Glomerular visceral epithelial cell (primary cell): ENCODE measurements at regions not wholly inside any gene's neighbourhood (a gene's known extent, or its start where the extent isn't known, plus 50 kb on each side); places are given as distances from the start of the nearest gene placed in this dataset.

Experiments used
- DNase-seq: peaks from one replicate; pipeline ENCODE4 v3.0.0-alpha.2; 2016; ENCODE audit errors: extremely low spot score

DNA sequence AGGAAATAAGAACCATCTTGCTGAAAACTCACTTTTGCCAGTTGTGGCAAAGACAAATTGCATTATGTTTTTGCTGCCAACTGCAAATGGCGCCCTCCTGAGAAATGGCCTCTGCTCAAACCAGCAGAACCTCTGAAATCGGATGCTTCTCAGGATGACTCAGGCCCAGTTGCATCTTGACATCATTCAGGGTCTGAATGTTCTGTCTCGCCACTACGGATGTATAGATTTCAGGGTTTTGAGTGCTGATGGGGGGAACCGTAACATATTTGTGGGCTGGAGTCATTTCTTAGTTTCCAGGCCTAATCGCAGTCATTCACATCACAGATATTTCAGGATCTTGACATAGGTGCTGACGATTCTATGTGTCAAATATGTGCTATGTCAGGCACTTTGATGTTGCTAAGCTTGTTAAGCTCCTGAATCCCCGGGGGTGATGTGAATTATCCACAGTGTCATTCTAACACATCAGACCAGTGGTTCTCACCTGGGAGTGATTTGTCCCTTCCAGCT is 207.1 kb downstream of the NFATC2 start:
- DNase-seq: peak; percentile 97

DNA sequence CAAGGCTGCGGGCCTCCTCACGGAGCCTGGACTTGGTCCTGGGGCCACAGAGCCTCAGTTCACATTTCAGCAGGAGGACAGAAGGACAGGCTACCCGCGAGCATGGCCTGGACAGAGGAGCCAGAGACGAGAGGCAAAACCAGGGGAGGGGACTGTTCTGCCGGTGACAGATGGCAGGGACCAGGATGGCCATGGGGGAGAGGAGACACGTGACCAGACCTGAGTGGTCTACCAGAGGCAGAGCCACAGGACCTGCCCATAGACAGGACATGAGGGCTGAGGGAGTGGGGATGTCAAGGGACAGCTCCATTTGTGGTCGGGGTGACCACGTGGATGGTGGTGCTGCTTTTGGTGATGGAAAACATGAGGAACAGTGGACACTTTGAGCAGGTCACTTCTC is 207.9 kb downstream of the NFATC2 start:
- no peak for DNase-seq

DNA sequence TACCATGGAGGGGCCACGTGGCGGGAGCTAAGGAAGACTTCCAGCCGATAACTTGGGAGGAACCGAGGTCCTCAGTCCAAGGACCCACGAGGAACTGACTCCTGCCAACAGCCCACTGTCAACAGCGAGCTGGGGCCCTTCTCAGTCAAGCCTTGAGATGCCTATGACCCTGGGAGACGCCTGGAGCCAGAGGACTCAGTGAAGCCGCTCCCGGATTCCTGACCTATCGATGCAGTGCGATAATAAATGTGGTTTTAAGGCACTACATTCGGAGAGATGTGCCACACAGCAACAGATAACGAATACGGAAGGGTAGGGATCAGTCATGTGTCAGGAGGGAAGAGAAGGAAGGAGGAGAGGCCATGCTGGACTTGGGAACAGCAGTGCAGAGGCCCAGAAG is 208.5 kb downstream of the NFATC2 start:
- no peak for DNase-seq

DNA sequence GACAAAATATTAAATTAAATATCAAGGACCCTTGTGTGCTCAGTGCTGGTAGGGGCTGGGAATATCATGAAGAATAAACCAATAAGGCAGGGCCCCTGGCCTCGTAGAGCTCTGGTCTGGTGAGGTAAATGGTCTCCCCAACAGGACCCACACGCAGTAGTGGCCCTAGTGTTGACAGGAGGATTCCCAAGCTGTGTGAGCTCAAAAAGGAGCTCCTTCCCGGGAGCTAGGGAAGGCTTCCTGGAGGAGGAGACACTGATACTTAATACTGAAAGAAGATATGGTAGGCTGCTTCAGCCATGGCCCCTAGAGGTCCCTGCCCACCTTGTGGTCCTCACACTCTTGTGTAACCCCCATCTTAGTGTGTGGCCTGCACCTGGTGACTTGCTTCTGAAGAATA is 209.1 kb downstream of the NFATC2 start:
- DNase-seq: no peak

DNA sequence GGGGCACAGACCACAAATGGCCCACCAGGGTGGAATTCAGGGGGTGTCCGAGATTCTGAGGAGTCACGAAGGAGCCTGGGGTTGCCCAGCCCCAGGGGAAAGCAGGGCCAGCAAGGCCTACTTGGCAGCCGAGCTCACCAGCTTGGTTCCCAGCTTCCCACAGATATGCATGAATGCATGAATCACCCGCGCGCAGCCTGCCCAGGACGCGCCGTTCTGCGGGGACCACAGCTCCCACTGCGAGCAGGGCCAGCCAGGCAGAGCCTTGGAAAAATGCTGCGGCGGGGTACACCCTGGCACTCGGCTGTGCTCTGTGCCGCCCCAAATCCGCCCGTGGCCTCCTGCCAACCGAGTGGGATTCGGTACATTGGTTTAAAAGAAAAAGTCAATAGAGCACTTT is 211.0 kb downstream of the NFATC2 start:
- DNase-seq: peak; percentile 69

DNA sequence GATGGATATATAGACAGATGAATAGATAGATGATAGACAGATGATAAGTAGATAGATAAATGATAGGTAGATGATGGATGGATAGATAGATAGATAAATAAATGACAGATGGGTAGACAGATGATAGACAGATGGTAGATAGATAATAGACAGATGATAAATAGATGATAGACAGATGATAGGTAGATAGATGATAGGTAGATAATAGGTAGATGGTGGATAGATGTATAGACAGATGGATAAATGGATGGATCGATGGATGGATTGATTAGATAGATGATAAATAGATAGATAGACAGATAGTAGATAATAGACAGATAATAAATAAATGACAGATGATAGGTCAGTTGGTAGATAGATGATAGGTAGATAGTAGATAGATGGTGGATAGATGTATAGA is 212.7 kb downstream of the NFATC2 start:
- no peak for DNase-seq

DNA sequence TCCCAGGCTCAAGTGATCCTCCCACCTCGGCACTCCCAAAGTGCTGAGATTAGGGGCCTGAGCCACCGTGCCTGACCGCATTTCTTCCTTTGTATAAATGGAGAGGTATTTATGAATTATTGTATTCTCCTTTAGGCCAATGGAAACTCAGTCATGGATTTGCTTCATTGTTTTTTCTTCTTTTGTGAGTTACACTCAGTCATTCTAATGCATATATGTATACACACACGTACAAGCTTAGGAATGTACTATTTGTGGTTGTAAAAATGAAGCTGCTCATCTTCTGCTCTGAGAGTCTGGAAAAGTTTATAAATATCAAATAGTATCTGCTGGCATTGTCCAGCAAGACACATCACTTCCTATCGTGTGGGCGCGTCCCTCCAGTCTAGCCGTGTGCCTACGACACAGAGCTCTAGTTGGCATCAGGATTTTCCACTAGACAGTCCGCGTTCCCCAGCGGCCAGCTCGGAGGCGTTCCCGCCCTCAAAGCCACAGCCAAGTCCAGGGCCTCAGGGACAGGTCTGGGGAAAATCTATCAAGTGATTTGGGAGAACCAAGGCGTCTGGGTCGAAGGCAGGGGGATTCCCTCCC is 215.2 kb downstream of the NFATC2 start:
- peak; percentile 33 for DNase-seq

DNA sequence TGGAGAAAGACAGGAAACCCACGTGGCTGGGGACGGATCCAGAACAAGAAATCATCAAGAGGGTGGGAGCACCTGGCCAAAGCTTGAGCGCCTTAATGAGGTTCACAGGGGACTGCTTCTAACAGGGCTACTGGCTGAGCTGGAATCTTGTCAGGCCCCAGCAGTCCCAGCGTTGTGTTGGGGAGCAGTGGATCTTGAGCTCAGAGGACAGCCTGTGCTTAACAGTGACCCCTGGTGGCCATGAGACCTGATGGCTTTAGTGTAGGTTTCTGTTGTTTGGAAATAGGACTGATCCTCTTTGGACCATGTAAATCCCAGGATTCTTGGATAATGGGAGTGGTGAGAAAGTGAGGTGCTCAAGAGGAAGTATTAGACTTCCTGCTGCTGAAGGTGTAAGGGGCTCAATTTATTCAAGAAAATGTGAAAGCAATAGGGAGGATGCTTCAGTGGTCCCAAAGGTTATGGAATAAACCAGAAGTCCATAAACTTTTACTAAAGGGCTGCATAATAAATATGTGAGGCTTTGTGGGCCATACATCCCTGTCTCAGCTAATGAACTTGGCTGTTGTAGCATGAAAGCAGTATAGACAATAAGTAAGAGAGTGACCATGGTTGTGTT is 216.2 kb downstream of the NFATC2 start:
- DNase-seq: no peak

DNA sequence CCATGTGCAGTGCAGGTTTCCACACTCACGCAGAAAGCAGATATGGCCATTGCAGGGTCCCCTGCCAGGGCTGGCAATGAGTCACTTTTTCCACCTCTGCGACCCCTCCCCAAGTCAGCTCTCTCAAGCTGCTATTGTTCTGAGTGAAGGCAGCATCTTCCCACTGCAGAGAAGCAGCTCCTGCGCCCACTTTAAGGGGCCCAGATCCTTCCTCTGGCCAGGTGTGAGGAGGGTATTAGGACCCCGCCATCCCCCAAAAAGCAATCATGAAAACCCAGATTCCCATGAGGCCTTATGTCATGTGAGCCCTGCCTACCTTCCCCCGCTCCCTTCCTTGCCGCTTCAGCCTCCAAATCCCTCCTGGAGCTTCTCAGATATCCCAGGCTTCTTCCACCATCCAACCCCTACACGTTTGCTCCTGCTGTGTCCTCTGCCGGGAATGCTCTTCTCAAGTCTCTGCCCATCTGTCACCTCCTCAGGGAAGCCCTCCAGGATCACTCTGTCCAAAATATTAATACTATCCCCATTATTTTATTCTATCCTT is 220.3 kb downstream of the NFATC2 start:
- DNase-seq: no peak

DNA sequence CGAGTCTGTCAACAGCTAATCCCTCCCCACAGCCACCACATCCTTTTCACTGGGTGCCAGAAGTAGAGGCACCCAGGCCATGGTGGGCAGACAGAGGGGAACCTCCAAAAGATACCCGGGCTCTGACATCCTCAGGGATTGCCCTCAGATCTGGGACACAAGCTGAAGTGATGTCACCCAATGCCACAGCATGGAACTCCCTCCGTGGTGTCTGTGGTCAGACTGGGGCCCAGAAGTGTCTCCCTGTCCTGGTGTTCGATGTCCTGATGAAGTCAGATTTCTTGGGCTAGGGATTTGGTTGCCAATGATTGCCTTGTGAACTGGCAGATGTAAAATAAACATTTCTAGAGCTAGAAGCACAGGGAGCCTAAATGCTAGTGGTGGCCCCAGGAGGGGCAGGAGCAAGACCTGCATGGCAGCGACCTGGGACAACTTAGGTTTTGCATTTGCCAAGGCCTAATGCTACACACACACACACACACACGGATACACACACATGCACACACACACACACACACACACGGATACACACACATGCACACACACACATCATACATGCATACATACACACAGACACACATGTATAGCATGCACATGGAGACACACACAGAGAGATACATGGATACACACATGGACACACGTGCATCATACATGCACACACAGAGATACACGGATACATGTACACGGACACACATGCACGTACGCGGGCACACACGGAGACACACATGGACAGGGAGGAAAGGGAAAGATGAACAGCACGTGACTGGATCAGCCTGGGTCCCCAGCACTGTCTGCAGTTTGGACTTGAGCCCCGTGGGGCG is 221.0 kb downstream of the NFATC2 start:
- peak; percentile 47 for DNase-seq

DNA sequence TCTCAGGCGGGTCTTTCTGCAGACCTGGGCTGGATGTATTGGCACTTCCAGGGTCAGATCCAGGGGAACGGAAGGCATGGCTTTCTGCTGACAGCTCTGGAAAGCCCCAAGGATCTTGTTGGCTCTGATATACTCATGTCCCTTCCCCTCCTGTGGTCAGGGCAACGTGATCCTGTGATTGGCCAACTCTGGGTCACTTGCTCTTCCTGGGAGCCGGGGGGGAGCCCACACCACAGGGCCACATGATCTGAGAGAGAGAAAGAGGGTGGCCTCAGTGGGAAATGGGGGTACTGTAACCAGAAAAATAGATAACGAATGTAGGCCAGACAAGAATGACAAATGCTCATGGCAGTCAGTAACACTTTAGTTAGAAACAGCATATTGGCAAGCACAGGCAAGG is 223.0 kb downstream of the NFATC2 start:
- no peak for DNase-seq

DNA sequence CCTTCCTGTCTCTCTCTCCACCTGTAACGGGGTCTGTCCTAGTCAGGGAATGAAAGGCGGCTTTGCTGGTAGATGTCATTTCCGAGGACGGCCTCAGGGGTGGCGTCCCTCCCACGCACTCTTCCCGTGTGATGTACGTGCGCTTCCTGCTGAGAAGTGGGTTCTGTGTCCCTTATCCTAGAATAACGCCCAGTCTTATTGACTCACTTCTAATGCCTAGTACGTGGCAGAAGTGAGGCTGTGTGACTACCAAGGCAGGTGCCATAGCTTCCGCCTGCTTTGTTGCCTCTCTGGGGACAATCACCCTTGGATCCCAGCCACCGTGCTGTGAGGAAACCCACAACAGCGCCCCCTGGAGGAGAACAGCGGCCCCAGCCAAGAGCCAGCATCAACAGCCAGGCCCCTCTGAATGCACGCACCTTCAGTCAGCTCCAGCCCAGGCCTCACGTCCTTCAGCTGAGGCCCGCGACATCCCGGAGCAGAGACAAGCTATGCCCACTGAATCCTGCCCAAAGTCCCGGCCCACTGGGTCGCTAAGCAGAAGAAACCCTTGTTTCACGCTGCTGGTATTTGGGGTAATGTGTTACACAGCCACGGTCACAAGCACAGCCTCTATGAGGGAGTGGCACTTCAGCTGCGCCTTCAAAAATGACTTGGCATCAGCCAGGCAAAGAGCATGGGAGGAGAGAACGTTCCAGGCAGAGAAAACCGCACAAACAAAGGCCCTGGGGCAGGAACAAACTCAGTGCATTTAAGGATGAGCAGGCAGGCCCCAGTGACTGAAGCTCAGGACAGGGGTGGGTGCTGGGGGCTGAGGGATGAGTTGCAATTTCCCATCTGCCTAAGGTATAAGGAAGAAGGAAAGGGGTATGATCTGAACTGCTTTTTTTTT is 224.2 kb downstream of the NFATC2 start:
- no peak for DNase-seq

DNA sequence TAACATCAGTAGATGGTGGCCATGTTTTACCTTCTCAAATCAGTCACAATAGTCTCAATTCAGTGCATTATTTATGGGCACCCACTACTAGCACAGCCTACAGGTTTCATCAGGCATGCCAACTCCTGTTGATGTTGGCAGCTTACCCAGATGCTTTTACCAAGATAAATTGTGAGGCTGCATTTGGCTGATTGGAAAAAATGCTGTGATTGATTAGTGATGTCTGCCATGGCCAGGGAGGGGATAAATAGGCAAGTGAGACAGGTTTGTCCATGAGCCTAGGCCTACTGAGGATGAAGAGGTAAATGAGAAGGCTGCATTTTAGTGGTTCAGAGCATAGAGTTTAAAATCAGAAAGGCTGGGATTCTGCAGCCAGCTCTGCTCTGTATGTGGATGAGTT is 227.1 kb downstream of the NFATC2 start:
- DNase-seq: no peak

DNA sequence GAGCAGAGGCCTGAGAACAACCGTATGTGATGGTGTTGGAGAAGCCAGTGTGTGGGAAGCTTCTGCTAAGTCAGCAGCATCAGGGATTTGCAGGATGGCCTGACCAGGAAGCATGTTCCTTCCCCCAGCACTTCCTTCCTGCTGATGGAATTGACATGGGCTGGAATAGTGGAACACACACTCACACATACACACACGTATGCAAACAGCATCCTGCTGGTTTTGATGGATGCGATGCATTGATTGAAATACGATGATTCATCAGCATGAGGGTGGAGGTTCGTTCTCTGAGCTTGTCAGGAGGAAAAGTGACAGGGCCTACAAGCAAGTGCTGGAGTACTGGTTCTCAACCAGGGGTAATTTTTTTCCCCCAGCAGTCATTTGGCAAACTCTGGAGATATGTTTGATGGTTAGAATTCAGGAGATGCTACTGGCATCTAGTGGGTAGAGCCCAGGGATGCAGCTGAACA is 229.1 kb downstream of the NFATC2 start:
- DNase-seq: no peak

DNA sequence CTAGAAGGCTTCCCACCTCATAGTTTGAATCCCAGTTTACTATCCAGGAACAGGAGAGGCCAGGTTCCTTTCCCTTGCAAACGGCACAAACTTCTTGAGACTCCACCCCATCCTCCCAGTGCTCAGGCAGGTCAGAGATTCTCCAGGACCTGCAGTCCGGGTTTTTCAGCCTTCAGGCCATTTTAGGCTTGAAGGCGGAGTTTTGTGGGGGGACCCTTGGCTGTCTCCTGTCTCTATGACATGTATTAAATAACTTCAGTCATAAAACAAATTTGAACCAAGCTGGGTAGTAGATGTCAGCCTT is 230.1 kb downstream of the NFATC2 start:
- no peak for DNase-seq

DNA sequence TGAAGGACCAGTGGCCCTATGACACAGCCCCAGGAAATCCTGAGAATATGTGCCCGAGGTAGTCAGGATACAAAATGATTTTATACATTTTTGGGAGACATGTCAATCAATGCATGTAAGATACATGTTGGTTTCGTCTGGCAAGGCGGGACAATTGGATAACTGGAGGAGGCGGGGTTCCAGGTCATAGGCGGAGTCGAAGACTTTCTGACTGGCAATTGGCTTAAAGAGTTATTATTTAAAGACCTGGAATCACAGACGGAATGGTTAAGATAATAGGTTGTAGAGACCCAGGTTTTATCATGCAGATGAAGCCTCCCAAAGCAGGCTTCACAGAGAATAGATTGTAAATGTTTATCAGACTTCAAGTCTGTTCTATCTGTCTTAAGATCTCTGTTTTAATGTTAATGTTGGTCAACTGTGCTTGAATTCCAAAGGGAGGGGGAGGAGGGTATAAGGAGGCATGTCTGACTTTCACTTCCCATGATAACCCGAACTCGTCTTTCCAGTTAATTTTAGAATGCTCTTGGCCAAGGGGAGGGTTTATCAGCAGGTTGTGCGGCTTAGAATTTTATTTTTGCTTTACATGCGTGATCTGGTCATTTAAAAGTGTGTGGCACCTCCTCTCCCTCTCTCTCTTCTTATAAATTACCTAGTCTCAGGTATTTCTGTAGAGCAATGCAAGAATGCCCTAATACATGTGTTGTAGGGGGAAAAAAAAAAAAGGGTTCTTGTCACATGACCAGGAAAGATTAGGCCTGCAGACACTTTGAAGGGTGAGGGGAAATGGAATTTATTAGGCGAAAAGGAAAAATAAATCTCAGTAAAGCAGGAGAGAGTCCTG is 230.7 kb downstream of the NFATC2 start:
- no peak for DNase-seq

DNA sequence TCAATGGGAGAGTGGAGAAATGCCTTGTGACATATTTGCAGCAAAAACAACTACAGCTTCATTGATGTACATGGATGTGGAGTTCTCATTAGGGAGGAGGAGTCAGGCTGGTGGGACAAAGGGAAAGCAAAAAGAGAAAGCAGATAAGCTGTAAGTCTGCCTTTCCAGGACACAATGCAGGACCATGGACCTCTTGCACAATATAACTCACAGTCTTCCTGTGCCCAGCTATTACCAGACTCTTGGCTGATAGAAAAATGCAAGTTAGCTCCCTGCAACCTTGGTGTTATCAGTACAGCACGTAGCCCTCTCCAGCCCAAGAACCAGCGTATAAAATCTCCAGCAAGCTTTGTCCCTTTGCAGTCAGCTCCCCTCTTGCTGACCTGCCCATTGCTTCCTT is 232.3 kb downstream of the NFATC2 start:
- no peak for DNase-seq

DNA sequence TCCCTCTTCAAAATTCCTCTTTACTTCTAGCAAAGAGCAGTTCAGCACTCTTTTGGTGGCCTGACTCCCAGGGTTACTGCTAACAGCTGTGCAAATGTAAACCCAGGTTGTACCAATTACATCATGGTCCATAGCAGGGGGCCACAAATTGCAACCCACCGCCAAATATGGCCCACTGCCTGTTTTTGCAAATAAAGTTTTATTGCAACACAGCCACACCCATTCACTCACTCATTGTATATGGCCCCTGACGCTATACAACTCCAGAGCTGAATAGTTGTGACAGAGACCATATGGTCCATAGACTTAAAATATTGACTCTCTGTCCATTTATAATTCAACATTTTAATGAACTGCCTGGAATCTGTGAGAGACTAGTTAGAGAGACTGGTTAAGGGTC is 233.4 kb downstream of the NFATC2 start:
- no peak for DNase-seq

DNA sequence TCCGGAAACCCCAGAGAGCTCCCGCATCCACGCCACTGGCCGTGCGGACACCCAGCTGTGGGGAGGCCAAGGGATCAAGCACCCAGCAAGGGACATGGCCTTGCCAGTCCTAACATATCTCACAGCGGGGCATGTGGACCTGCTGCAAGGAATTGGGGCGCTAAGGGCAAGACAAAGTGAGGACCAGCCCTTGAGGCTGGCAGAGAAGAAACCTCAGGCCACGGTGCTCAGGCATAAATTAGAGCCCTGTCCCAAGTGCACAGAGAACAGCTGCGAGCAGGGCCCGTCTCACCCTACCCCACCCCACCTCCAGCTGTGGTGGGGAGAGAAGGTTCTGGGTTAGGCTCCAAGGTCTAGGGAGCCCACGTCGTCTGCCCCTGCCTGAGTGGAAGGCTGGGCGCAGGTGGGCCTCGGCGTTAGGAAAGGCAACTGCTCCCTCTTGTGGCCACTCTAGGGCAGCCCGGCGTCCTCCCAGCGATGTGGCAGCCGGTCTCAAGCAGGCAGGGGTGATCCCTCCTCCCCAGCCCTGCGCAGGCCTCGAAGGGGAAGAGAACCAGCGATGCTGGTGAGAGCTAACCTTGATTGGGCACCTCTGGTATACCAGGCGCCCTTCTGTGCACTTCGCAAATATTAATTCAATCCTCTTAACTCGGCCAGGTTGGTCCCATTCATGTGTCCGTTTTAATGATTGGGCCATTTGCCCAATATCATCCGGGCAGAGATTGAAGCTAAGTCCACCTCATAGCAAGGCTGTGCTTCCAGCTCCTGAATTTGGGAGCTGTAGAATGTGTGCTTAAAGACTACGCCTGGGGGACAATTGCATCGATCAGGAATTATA is 235.8 kb downstream of the NFATC2 start:
- peak; percentile 75 for DNase-seq

DNA sequence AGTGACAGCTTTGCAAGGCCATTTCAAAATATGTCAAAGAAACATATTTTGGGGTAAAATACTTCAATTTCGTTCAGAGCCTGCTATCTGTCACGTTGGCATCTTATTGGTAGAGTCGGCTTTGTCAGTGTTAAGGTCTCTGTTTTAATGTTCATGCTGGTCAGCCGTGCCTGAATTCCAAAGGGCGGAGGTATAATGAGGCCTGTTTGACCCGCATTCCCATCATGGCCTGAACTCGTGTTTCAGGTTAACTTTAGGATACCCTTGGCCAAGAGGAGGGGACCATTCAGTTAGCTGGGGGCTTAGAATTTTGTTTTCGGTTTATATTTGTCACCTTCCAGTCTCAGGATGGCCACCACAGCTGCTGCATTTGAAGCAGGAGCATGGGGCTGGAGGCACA is 236.4 kb downstream of the NFATC2 start:
- no peak for DNase-seq
